WTC11 (cell line): ENCODE measurements at regions not wholly inside any gene's neighbourhood (a gene's known extent, or its start where the extent isn't known, plus 50 kb on each side); places are given as distances from the start of the nearest gene placed in this dataset.

ENCODE experiments used
- TEAD4 ChIP-seq: sonication (generic); formaldehyde crosslinking; IDR thresholded peaks from 2 replicates; pipeline ENCODE4 v1.8.0; 2022; ENCODE audit warnings: mild to moderate bottlenecking, missing genetic modification reagents
- TF ChIP-seq, protein P1 (sequence below): fragments of 200-600 bp; IDR thresholded peaks from 2 replicates; pipeline ENCODE4 v1.8.0; 2022; ENCODE audit warnings: antibody characterized with exemption
- TF ChIP-seq, protein P2 (sequence below): sonication (generic); formaldehyde crosslinking; IDR thresholded peaks from 2 replicates; pipeline ENCODE4 v1.8.1; 2023; ENCODE audit warnings: mild to moderate bottlenecking, missing genetic modification reagents, borderline replicate concordance

DNA sequence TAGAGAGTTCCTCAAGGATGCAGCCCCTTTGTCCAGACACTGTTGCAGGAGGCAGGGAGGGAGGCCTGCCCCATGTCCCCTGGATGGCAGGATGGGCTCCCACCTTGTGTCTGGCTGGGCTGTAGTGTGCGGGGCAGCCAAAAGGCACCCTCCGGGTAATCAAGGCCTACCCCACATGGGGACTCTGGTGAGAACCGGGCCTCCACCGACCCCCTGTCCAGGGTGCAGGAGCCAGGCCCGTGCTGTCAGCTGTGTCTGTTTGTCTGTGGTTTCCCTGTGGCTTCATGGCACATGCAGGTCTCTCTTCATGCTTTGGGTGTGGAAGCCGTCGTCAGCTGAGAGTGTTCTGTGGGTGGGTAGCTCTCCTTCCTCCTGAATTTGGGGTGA, 1240.9 kb downstream of the BRD1 start:
- TF ChIP-seq, protein P1, sequence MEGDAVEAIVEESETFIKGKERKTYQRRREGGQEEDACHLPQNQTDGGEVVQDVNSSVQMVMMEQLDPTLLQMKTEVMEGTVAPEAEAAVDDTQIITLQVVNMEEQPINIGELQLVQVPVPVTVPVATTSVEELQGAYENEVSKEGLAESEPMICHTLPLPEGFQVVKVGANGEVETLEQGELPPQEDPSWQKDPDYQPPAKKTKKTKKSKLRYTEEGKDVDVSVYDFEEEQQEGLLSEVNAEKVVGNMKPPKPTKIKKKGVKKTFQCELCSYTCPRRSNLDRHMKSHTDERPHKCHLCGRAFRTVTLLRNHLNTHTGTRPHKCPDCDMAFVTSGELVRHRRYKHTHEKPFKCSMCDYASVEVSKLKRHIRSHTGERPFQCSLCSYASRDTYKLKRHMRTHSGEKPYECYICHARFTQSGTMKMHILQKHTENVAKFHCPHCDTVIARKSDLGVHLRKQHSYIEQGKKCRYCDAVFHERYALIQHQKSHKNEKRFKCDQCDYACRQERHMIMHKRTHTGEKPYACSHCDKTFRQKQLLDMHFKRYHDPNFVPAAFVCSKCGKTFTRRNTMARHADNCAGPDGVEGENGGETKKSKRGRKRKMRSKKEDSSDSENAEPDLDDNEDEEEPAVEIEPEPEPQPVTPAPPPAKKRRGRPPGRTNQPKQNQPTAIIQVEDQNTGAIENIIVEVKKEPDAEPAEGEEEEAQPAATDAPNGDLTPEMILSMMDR = no peak
- no peak for TF ChIP-seq TEAD4
- TF ChIP-seq, protein P2, sequence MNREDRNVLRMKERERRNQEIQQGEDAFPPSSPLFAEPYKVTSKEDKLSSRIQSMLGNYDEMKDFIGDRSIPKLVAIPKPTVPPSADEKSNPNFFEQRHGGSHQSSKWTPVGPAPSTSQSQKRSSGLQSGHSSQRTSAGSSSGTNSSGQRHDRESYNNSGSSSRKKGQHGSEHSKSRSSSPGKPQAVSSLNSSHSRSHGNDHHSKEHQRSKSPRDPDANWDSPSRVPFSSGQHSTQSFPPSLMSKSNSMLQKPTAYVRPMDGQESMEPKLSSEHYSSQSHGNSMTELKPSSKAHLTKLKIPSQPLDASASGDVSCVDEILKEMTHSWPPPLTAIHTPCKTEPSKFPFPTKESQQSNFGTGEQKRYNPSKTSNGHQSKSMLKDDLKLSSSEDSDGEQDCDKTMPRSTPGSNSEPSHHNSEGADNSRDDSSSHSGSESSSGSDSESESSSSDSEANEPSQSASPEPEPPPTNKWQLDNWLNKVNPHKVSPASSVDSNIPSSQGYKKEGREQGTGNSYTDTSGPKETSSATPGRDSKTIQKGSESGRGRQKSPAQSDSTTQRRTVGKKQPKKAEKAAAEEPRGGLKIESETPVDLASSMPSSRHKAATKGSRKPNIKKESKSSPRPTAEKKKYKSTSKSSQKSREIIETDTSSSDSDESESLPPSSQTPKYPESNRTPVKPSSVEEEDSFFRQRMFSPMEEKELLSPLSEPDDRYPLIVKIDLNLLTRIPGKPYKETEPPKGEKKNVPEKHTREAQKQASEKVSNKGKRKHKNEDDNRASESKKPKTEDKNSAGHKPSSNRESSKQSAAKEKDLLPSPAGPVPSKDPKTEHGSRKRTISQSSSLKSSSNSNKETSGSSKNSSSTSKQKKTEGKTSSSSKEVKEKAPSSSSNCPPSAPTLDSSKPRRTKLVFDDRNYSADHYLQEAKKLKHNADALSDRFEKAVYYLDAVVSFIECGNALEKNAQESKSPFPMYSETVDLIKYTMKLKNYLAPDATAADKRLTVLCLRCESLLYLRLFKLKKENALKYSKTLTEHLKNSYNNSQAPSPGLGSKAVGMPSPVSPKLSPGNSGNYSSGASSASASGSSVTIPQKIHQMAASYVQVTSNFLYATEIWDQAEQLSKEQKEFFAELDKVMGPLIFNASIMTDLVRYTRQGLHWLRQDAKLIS (CRISPR knock-in tag) = no peak
